ENCODE measurements at regions not wholly inside any gene's neighbourhood (a gene's known extent, or its start where the extent isn't known, plus 50 kb on each side); places are given as distances from the start of the nearest gene placed in this dataset.

- Histone ChIP-seq H3K36me3 (ENCODE audit: insufficient read depth) (no peaks in the 10 kb centered on the region), H3K27me3 (ENCODE audit: insufficient read depth) (no peaks in the 10 kb centered on the region), H3K79me2 (replicated peaks; ENCODE audit: insufficient read depth) (no peaks in the 10 kb centered on the region), H2AFZ (peak overlapping the region; percentile 32), H3K4me1 (ENCODE audit: insufficient read depth) (peaks cover 8% of the 10 kb centered on the region; the same call in 1 of the 2 replicates), H3K4me2 (no peak overlapping the region), H3K4me3 (no peak overlapping the region), H3F3A (replicated peaks; ENCODE audit: low read depth) (no peaks in the 10 kb centered on the region), H4K20me1 (replicated peaks; ENCODE audit: insufficient read depth) (no peaks in the 10 kb centered on the region), H3K27ac (ENCODE audit: low read depth) (no peak overlapping the region), H3K9me2 (ENCODE audit: insufficient read depth) (peaks cover 13% of the 10 kb centered on the region; the same call in 1 of the 2 replicates)
- H3K4me1 Mint-ChIP-seq = peaks cover 7% of the 10 kb centered on the region; the same call in 2 of the 3 replicates
- peaks cover 2% of the 10 kb centered on the region for H3K27me3 Mint-ChIP-seq (ENCODE audit: insufficient read depth, low read depth, poor library complexity)
- TF ChIP-seq NANOG (IDR thresholded peaks at IDR 0.05; ENCODE audit: borderline replicate concordance) (no peak), EZH2phosphoT487 (IDR thresholded peaks at IDR 0.05; ENCODE audit: unreplicated experiment) (no peak), STAT1 (IDR thresholded peaks at IDR 0.05; ENCODE audit: unreplicated experiment) (no peak), EZH2 (IDR thresholded peaks at IDR 0.05; ENCODE audit: low read depth, unreplicated experiment) (no peak), CREB1 (CRISPR knock-in tag; IDR thresholded peaks at IDR 0.05; ENCODE audit: low read depth) (no peak), ZNF114 (CRISPR knock-in tag; IDR thresholded peaks at IDR 0.05) (no peak), ETS1 (IDR thresholded peaks at IDR 0.05) (no peak)
- H3K4me3 Mint-ChIP-seq = no peak overlapping the region
- no peak for DNase-seq (ENCODE audit: low spot score)
- ATAC-seq = no peak
- H3K9me3 Mint-ChIP-seq = no peaks in the 10 kb centered on the region; the same call in 2 of the 3 replicates
- no peak overlapping the region for H3K27ac Mint-ChIP-seq
- no peaks in the 10 kb centered on the region for H3K36me3 Mint-ChIP-seq (ENCODE audit: low read depth)
These were observed 789.2 kb upstream of the NR2F2 start for GRCh38 chr15:95541301-95541700.

- Histone ChIP-seq H3K79me2 (replicated peaks; ENCODE audit: insufficient read depth) (no peaks in the 10 kb centered on the region), H3K27me3 (ENCODE audit: insufficient read depth) (no peaks in the 10 kb centered on the region), H3F3A (replicated peaks; ENCODE audit: low read depth) (no peaks in the 10 kb centered on the region), H2AFZ (no peak overlapping the region), H3K9me2 (ENCODE audit: insufficient read depth) (peaks cover 8% of the 10 kb centered on the region; the same call in 1 of the 2 replicates), H3K27ac (ENCODE audit: low read depth) (no peak overlapping the region), H4K20me1 (replicated peaks; ENCODE audit: insufficient read depth) (no peaks in the 10 kb centered on the region), H3K4me1 (ENCODE audit: insufficient read depth) (no peaks in the 10 kb centered on the region), H3K36me3 (ENCODE audit: insufficient read depth) (no peaks in the 10 kb centered on the region), H3K4me2 (no peak overlapping the region), H3K4me3 (no peak overlapping the region)
- H3K36me3 Mint-ChIP-seq (ENCODE audit: low read depth) = no peaks in the 10 kb centered on the region
- DNase-seq (ENCODE audit: low spot score) = no peak
- H3K4me1 Mint-ChIP-seq = no peaks in the 10 kb centered on the region
- no peak for TF ChIP-seq REST (IDR thresholded peaks at IDR 0.05; ENCODE audit: unreplicated experiment)
- no peak for TF ChIP-seq POLR2AphosphoS5 (IDR thresholded peaks at IDR 0.05; ENCODE audit: low read depth)
- no peak for TF ChIP-seq STAT1 (IDR thresholded peaks at IDR 0.05; ENCODE audit: unreplicated experiment)
- TF ChIP-seq EZH2phosphoT487 (IDR thresholded peaks at IDR 0.05; ENCODE audit: unreplicated experiment) = no peak
- no peak for TF ChIP-seq ZNF331 (CRISPR knock-in tag; IDR thresholded peaks at IDR 0.05; ENCODE audit: low read depth)
- no peaks in the 10 kb centered on the region; the same call in 2 of the 3 replicates for H3K9me3 Mint-ChIP-seq
- H3K4me3 Mint-ChIP-seq = no peak overlapping the region
- H3K27ac Mint-ChIP-seq = no peak overlapping the region
- H3K27me3 Mint-ChIP-seq (ENCODE audit: insufficient read depth, low read depth, poor library complexity) = no peaks in the 10 kb centered on the region
- no peak for ATAC-seq
These were observed 781.2 kb upstream of the NR2F2 start for GRCh38 chr15:95549168-95549738.
